ENCODE measurements at regions not wholly inside any gene's neighbourhood (a gene's known extent, or its start where the extent isn't known, plus 50 kb on each side); places are given as distances from the start of the nearest gene placed in this dataset.

- TF ChIP-seq GATA3 (IDR thresholded peaks at IDR 0.05; ENCODE audit: low read depth, low read length), result no peak
- TF ChIP-seq GATA2 (IDR thresholded peaks at IDR 0.05; ENCODE audit: low read depth, low read length), result no peak
Observed at GRCh38 chr2:238591732-238592131, 165.0 kb downstream of the ASB1 start.

Measured in SH-SY5Y (cell line).